ENCODE measurements at regions not wholly inside any gene's neighbourhood (a gene's known extent, or its start where the extent isn't known, plus 50 kb on each side); places are given as distances from the start of the nearest gene placed in this dataset.

GRCh38 chr12:67833602-67834001 lies 155.6 kb upstream of the IFNG-AS1 start:
- no peak for TF ChIP-seq EZH2 (IDR thresholded peaks at IDR 0.05; ENCODE audit: insufficient read depth, low read length)
- TF ChIP-seq, protein P1, sequence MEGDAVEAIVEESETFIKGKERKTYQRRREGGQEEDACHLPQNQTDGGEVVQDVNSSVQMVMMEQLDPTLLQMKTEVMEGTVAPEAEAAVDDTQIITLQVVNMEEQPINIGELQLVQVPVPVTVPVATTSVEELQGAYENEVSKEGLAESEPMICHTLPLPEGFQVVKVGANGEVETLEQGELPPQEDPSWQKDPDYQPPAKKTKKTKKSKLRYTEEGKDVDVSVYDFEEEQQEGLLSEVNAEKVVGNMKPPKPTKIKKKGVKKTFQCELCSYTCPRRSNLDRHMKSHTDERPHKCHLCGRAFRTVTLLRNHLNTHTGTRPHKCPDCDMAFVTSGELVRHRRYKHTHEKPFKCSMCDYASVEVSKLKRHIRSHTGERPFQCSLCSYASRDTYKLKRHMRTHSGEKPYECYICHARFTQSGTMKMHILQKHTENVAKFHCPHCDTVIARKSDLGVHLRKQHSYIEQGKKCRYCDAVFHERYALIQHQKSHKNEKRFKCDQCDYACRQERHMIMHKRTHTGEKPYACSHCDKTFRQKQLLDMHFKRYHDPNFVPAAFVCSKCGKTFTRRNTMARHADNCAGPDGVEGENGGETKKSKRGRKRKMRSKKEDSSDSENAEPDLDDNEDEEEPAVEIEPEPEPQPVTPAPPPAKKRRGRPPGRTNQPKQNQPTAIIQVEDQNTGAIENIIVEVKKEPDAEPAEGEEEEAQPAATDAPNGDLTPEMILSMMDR (IDR thresholded peaks at IDR 0.05; ENCODE audit: insufficient read depth, low read depth, low read length), result no peak
